ENCODE measurements at regions not wholly inside any gene's neighbourhood (a gene's known extent, or its start where the extent isn't known, plus 50 kb on each side); places are given as distances from the start of the nearest gene placed in this dataset.
A peak's percentile ranks its signal among the peaks of the same experiment; 100 is the strongest.

DNA sequence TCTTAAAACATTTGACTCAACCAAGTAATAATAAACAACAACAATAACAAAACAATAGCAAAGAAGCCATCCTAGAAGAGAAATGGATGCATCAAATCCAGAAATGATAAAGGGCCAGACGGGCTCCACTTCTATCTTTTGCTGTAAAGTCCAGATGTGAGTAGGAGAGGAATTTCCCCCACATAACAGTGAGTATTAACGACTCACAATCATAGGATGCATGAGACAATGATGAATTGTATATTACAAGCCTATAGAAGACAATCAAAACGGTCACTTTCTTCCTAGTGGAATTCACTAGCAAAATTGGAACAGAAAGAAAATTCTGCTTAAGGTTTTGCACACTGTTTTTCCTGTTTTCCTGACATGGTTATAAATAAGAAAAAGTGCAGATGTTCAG lies 97.0 kb upstream of the PREP start:
- H3K27me3 ChIP-seq (ENCODE audit: control insufficient read depth in 1 of 2, insufficient read depth in 1 of 2, low read length in 2 of 2) = no peaks in the 10 kb centered on the region
- H4K8ac ChIP-seq (ENCODE audit: low read length) = no peak overlapping the region
- H2BK120ac ChIP-seq (ENCODE audit: low read depth, low read length) = no peak overlapping the region
- H3K14ac ChIP-seq (ENCODE audit: low read length in 2 of 2) = no peak overlapping the region
- H3K4me1 ChIP-seq (ENCODE audit: control insufficient read depth, insufficient read depth, low read depth, low read length) = no peaks in the 10 kb centered on the region
- H3K9ac ChIP-seq (ENCODE audit: low read length) = no peak overlapping the region
- no peaks in the 10 kb centered on the region for H3K79me1 ChIP-seq (replicated peaks; ENCODE audit: low read length, poor library complexity, severe bottlenecking)
- H3K4ac ChIP-seq (ENCODE audit: low read depth in 1 of 2, low read length in 2 of 2) = no peak overlapping the region
- WGBS = 86% methylated on average over 1 of the region's 3 CpGs
- no peak for DNase-seq
- no peak overlapping the region for H3K18ac ChIP-seq (ENCODE audit: low read depth in 1 of 2, low read length in 2 of 2)
- no peak overlapping the region for H3K23ac ChIP-seq (ENCODE audit: low read length in 2 of 2)
- H3K4me2 ChIP-seq (ENCODE audit: low read length, poor library complexity, severe bottlenecking) = no peak overlapping the region
- no peak overlapping the region for H3K4me3 ChIP-seq (ENCODE audit: insufficient read depth in 1 of 2, low read depth in 1 of 2, low read length in 2 of 2)
- no peak overlapping the region for H4K91ac ChIP-seq (ENCODE audit: low read length)
- H2AFZ ChIP-seq (ENCODE audit: low read depth, low read length) = no peak overlapping the region
- H2AK5ac ChIP-seq (ENCODE audit: low read length, severe bottlenecking) = no peak overlapping the region
- no peaks in the 10 kb centered on the region for H3K36me3 ChIP-seq (ENCODE audit: control insufficient read depth in 1 of 2, insufficient read depth in 2 of 2, low read depth in 1 of 2, low read length in 2 of 2)
- H3K9me3 ChIP-seq (ENCODE audit: control insufficient read depth, low read length) = no peaks in the 10 kb centered on the region
- no peak overlapping the region for H2BK12ac ChIP-seq (ENCODE audit: low read length in 2 of 2)
- H2BK15ac ChIP-seq (ENCODE audit: low read depth, poor library complexity, severe bottlenecking) = no peak overlapping the region
- H2BK5ac ChIP-seq (ENCODE audit: low read depth, low read length, poor library complexity, severe bottlenecking) = no peak overlapping the region
- no peak overlapping the region for H3K27ac ChIP-seq (ENCODE audit: low read length, poor library complexity, severe bottlenecking)

DNA sequence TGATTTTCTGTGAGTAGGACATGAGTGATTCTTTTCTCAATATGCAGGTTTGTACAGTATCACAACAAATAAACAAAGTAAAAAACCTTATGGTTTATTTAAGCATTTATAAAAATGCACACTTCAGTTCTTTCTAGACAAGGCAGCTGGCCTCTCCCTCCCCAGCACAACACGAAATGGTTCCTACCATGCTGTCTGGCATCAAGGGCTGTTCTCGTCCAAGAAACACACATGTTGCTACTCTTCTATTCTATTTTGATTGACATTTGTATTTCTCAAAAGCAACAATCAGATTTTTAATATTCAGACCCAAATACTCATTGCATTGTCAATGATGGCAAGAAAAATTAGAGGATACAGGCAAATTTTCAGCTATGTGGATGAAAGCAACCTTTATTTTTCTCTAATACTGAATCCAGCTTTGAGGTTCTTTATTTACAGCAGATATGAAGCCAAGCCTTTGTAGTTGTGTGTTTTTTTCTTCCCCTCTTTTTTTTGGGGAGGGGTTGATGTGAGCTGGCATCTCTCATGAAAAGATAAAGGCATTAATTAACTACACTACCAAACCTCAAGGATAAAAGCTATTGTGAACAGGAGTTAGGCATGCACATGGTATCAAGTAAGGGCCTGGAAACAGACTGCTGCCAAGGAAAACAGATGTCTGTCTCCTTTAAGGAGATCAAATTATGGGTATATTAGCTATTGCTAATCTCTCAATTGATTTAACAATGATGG lies 96.4 kb upstream of the PREP start:
- H3K4me3 ChIP-seq (ENCODE audit: insufficient read depth in 1 of 2, low read depth in 1 of 2, low read length in 2 of 2) = no peak overlapping the region
- H2BK5ac ChIP-seq (ENCODE audit: low read depth, low read length, poor library complexity, severe bottlenecking) = no peak overlapping the region
- no peak overlapping the region for H3K18ac ChIP-seq (ENCODE audit: low read depth in 1 of 2, low read length in 2 of 2)
- DNase-seq = no peak
- no peak overlapping the region for H4K91ac ChIP-seq (ENCODE audit: low read length)
- WGBS = 96% methylated on average over 2 of the region's 2 CpGs
- no peaks in the 10 kb centered on the region for H3K9me3 ChIP-seq (ENCODE audit: control insufficient read depth, low read length)
- no peak overlapping the region for H2BK120ac ChIP-seq (ENCODE audit: low read depth, low read length)
- H3K27ac ChIP-seq (ENCODE audit: low read length, poor library complexity, severe bottlenecking) = no peak overlapping the region
- H2AK5ac ChIP-seq (ENCODE audit: low read length, severe bottlenecking) = no peak overlapping the region
- no peak overlapping the region for H3K4me2 ChIP-seq (ENCODE audit: low read length, poor library complexity, severe bottlenecking)
- H2AFZ ChIP-seq (ENCODE audit: low read depth, low read length) = no peak overlapping the region
- no peak overlapping the region for H2BK12ac ChIP-seq (ENCODE audit: low read length in 2 of 2)
- H3K36me3 ChIP-seq (ENCODE audit: control insufficient read depth in 1 of 2, insufficient read depth in 2 of 2, low read depth in 1 of 2, low read length in 2 of 2) = no peaks in the 10 kb centered on the region
- H3K23ac ChIP-seq (ENCODE audit: low read length in 2 of 2) = no peak overlapping the region
- H3K9ac ChIP-seq (ENCODE audit: low read length) = no peak overlapping the region
- H3K79me1 ChIP-seq (replicated peaks; ENCODE audit: low read length, poor library complexity, severe bottlenecking) = no peaks in the 10 kb centered on the region
- no peak overlapping the region for H4K8ac ChIP-seq (ENCODE audit: low read length)
- H3K27me3 ChIP-seq (ENCODE audit: control insufficient read depth in 1 of 2, insufficient read depth in 1 of 2, low read length in 2 of 2) = no peaks in the 10 kb centered on the region
- H3K14ac ChIP-seq (ENCODE audit: low read length in 2 of 2) = no peak overlapping the region
- no peaks in the 10 kb centered on the region for H3K4me1 ChIP-seq (ENCODE audit: control insufficient read depth, insufficient read depth, low read depth, low read length)
- H2BK15ac ChIP-seq (ENCODE audit: low read depth, poor library complexity, severe bottlenecking) = no peak overlapping the region
- no peak overlapping the region for H3K4ac ChIP-seq (ENCODE audit: low read depth in 1 of 2, low read length in 2 of 2)

DNA sequence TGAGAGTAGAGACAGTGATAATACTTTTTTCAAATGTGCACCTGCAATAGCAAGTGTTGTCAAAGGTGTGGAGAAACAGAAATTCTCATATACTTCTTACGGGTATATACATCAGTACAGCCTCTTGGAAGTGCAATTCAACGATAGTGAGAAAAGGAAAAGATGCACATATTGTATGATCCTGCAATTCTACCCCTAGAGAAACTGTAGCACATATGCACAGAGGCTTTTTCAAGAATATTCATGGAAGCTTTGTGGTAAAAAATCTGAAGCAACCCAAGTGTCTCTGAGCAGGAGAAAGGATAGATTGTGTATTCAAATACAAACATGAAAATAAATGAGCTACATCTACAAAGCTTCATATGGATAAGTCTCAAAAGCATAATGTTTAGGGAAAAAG lies 94.7 kb upstream of the PREP start:
- Histone ChIP-seq H3K18ac (ENCODE audit: low read depth in 1 of 2, low read length in 2 of 2) (no peak overlapping the region), H4K8ac (ENCODE audit: low read length) (no peak overlapping the region), H3K9ac (ENCODE audit: low read length) (no peak overlapping the region), H4K91ac (ENCODE audit: low read length) (no peak overlapping the region), H2BK12ac (ENCODE audit: low read length in 2 of 2) (no peak overlapping the region), H3K4ac (ENCODE audit: low read depth in 1 of 2, low read length in 2 of 2) (no peak overlapping the region), H3K4me2 (ENCODE audit: low read length, poor library complexity, severe bottlenecking) (no peak overlapping the region), H3K23ac (ENCODE audit: low read length in 2 of 2) (no peak overlapping the region), H2AFZ (ENCODE audit: low read depth, low read length) (no peak overlapping the region), H2BK120ac (ENCODE audit: low read depth, low read length) (no peak overlapping the region), H3K14ac (ENCODE audit: low read length in 2 of 2) (no peak overlapping the region), H3K9me3 (ENCODE audit: control insufficient read depth, low read length) (no peaks in the 10 kb centered on the region), H3K27me3 (ENCODE audit: control insufficient read depth in 1 of 2, insufficient read depth in 1 of 2, low read length in 2 of 2) (no peaks in the 10 kb centered on the region), H3K4me1 (ENCODE audit: control insufficient read depth, insufficient read depth, low read depth, low read length) (no peaks in the 10 kb centered on the region), H2BK15ac (ENCODE audit: low read depth, poor library complexity, severe bottlenecking) (no peak overlapping the region), H3K27ac (ENCODE audit: low read length, poor library complexity, severe bottlenecking) (no peak overlapping the region), H3K79me1 (replicated peaks; ENCODE audit: low read length, poor library complexity, severe bottlenecking) (no peaks in the 10 kb centered on the region), H2AK5ac (ENCODE audit: low read length, severe bottlenecking) (no peak overlapping the region), H3K4me3 (ENCODE audit: insufficient read depth in 1 of 2, low read depth in 1 of 2, low read length in 2 of 2) (no peak overlapping the region), H3K36me3 (ENCODE audit: control insufficient read depth in 1 of 2, insufficient read depth in 2 of 2, low read depth in 1 of 2, low read length in 2 of 2) (no peaks in the 10 kb centered on the region), H2BK5ac (ENCODE audit: low read depth, low read length, poor library complexity, severe bottlenecking) (no peak overlapping the region)
- DNase-seq = no peak
- WGBS = 100% methylated on average over 1 of the region's 2 CpGs

DNA sequence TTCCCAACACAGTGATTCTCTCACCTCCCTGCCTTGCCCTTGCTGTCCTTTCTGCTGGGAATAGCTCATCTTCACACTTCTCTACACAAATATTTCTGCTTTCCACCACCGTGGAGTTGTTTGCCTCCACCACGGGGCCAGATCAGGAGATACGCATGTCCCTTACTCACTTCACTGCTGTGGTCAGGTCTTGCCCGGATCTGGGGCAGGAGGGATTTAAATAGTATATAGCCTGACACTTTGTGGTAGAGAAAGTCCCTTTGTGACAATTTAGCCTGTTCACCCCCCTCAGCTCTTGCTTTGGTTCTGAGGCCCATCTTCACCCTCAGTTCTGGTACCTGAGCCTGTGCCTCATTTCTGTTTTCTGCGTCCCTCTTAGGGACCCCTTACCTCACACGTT lies 92.6 kb upstream of the PREP start:
- Histone ChIP-seq H3K79me1 (replicated peaks; ENCODE audit: low read length, poor library complexity, severe bottlenecking) (no peaks in the 10 kb centered on the region), H2AK5ac (ENCODE audit: low read length, severe bottlenecking) (no peak overlapping the region), H4K91ac (ENCODE audit: low read length) (peak overlapping the region; percentile 58), H3K23ac (ENCODE audit: low read length in 2 of 2) (no peak overlapping the region), H2AFZ (ENCODE audit: low read depth, low read length) (no peak overlapping the region), H3K4me3 (ENCODE audit: insufficient read depth in 1 of 2, low read depth in 1 of 2, low read length in 2 of 2) (no peak overlapping the region), H3K4ac (ENCODE audit: low read depth in 1 of 2, low read length in 2 of 2) (no peak overlapping the region), H4K8ac (ENCODE audit: low read length) (no peak overlapping the region), H3K4me1 (ENCODE audit: control insufficient read depth, insufficient read depth, low read depth, low read length) (no peaks in the 10 kb centered on the region), H2BK120ac (ENCODE audit: low read depth, low read length) (no peak overlapping the region), H3K18ac (ENCODE audit: low read depth in 1 of 2, low read length in 2 of 2) (no peak overlapping the region), H3K9ac (ENCODE audit: low read length) (no peak overlapping the region), H2BK5ac (ENCODE audit: low read depth, low read length, poor library complexity, severe bottlenecking) (no peak overlapping the region), H3K9me3 (ENCODE audit: control insufficient read depth, low read length) (no peaks in the 10 kb centered on the region), H2BK15ac (ENCODE audit: low read depth, poor library complexity, severe bottlenecking) (no peak overlapping the region), H3K14ac (ENCODE audit: low read length in 2 of 2) (no peak overlapping the region), H3K27ac (ENCODE audit: low read length, poor library complexity, severe bottlenecking) (no peak overlapping the region), H3K4me2 (ENCODE audit: low read length, poor library complexity, severe bottlenecking) (no peak overlapping the region), H3K27me3 (ENCODE audit: control insufficient read depth in 1 of 2, insufficient read depth in 1 of 2, low read length in 2 of 2) (no peaks in the 10 kb centered on the region), H3K36me3 (ENCODE audit: control insufficient read depth in 1 of 2, insufficient read depth in 2 of 2, low read depth in 1 of 2, low read length in 2 of 2) (no peaks in the 10 kb centered on the region), H2BK12ac (ENCODE audit: low read length in 2 of 2) (no peak overlapping the region)
- no peak for DNase-seq
- 93% methylated on average over 4 of the region's 6 CpGs for WGBS

Data from mesenchymal stem cell (in vitro differentiated cells and primary cell).